ENCODE measurements at regions not wholly inside any gene's neighbourhood (a gene's known extent, or its start where the extent isn't known, plus 50 kb on each side); places are given as distances from the start of the nearest gene placed in this dataset.

DNA sequence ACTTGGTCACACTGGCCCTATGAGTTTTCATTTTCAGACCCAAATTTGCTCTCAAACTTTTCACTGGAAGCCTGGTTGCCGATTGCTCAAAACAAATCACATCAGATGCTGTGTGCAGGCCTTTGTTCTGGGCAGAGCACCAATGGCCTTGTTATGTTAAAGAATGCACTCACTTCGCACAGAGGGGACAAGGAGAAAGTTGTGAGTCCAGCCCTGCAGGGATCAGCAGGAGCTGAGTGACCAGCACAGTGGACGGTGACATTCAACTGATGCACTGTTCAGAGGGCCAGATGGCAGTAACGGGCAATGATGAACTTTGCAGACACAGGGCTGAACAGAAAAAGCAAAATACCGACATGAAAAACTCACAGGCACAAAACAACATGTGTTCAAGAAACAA, 86.1 kb downstream of the BARX1 start:
- TF ChIP-seq, protein P1, sequence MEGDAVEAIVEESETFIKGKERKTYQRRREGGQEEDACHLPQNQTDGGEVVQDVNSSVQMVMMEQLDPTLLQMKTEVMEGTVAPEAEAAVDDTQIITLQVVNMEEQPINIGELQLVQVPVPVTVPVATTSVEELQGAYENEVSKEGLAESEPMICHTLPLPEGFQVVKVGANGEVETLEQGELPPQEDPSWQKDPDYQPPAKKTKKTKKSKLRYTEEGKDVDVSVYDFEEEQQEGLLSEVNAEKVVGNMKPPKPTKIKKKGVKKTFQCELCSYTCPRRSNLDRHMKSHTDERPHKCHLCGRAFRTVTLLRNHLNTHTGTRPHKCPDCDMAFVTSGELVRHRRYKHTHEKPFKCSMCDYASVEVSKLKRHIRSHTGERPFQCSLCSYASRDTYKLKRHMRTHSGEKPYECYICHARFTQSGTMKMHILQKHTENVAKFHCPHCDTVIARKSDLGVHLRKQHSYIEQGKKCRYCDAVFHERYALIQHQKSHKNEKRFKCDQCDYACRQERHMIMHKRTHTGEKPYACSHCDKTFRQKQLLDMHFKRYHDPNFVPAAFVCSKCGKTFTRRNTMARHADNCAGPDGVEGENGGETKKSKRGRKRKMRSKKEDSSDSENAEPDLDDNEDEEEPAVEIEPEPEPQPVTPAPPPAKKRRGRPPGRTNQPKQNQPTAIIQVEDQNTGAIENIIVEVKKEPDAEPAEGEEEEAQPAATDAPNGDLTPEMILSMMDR (conservative IDR thresholded peaks at IDR 0.05): no peak
- TF ChIP-seq ZFX (IDR thresholded peaks at IDR 0.05): no peak

All from C4-2B (cell line).